ENCODE measurements at regions not wholly inside any gene's neighbourhood (a gene's known extent, or its start where the extent isn't known, plus 50 kb on each side); places are given as distances from the start of the nearest gene placed in this dataset.

DNA sequence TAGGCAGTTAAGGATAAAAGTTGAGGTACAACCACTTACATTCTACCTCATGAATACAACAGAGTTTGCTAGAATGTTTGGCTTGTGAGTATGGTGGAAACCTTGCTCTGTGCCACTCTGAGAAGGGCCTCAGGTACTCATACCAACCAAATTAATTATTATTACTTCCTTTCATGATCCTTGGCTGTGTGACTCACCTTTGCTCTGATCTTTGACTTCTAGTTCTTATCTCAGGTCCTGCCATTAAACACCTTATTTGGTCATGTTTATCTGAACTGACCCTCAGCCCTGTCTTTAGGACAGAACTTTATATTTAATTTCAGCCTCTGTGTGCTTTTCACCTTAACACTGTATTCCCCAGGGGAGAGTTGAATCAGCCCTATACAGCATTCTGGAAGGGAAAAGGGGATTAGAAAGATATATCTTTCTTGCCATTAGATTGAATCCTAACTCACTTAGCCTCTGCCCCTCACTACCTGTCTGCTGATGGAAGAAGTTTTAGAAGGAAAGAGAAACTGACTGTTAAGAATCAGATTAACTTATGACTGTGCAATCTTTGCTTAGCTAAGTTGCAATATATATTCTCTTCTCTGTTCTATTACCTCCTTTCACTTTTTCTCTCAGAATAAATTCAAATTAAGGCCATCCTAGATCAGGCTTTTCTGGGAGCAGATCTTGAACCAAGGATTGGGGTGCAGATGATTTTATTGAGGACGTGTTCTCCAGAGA is 260.4 kb upstream of the DPYD start:
- TF ChIP-seq POLR2A (IDR thresholded peaks at IDR 0.05) = no peak
- TF ChIP-seq EP300 (IDR thresholded peaks at IDR 0.05) = no peak
- TF ChIP-seq, protein P1, sequence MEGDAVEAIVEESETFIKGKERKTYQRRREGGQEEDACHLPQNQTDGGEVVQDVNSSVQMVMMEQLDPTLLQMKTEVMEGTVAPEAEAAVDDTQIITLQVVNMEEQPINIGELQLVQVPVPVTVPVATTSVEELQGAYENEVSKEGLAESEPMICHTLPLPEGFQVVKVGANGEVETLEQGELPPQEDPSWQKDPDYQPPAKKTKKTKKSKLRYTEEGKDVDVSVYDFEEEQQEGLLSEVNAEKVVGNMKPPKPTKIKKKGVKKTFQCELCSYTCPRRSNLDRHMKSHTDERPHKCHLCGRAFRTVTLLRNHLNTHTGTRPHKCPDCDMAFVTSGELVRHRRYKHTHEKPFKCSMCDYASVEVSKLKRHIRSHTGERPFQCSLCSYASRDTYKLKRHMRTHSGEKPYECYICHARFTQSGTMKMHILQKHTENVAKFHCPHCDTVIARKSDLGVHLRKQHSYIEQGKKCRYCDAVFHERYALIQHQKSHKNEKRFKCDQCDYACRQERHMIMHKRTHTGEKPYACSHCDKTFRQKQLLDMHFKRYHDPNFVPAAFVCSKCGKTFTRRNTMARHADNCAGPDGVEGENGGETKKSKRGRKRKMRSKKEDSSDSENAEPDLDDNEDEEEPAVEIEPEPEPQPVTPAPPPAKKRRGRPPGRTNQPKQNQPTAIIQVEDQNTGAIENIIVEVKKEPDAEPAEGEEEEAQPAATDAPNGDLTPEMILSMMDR (IDR thresholded peaks at IDR 0.05) = no peak
- no peaks in the 10 kb centered on the region for H3K9me3 ChIP-seq
- no peaks in the 10 kb centered on the region for H3K36me3 ChIP-seq
- DNase-seq = no peak
- H3K4me3 ChIP-seq = no peak overlapping the region
- H3K27me3 ChIP-seq = no peaks in the 10 kb centered on the region
- H3K27ac ChIP-seq = no peak overlapping the region
- intact Hi-C loops (cut with DNase I) = no loop called here
- H3K4me1 ChIP-seq (ENCODE audit: insufficient read depth) = no peaks in the 10 kb centered on the region
- WGBS, 3 donors = 74 to 87% (median 78%) methylated on average over 1 of the region's 1 CpG

DNA sequence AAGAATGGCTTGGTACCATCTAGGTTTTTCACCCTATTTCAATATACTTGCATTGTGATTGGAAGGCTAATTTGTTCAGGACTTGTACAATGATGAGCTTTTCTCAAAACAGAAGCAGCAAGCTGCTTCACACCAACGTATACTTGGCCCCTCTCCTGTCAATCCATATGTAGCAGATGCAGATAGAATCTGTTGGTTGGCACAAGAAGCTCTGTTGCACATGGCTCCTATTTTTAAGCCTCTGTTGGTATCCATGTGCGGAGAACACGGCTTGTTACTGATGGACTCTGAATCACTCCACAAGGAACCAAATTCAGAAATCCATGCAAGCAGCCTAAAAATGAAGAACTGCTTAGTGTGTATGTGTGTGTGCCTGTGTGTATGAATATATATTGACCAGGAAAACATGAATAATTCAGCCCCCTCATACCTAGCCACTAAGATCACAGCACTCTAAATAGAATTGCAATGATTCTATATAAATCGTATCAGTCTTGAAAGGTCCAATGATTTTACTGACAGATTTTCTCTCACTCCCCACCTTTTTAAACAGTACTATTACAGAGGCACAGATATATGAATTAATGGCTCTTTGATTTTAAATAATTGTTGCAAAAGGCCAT is 258.4 kb upstream of the DPYD start:
- TF ChIP-seq POLR2A (IDR thresholded peaks at IDR 0.05) (no peak), EP300 (IDR thresholded peaks at IDR 0.05) (no peak)
- TF ChIP-seq, protein P1 (IDR thresholded peaks at IDR 0.05) = no peak
- Histone ChIP-seq H3K27ac (no peak overlapping the region), H3K9me3 (no peaks in the 10 kb centered on the region), H3K4me3 (no peak overlapping the region), H3K4me1 (ENCODE audit: insufficient read depth) (no peaks in the 10 kb centered on the region), H3K27me3 (no peaks in the 10 kb centered on the region), H3K36me3 (no peaks in the 10 kb centered on the region)
- WGBS, 3 donors = 69 to 70% (median 70%) methylated on average over 4 of the region's 4 CpGs
- intact Hi-C loops (cut with DNase I) = no loop called here
- DNase-seq = no peak

DNA sequence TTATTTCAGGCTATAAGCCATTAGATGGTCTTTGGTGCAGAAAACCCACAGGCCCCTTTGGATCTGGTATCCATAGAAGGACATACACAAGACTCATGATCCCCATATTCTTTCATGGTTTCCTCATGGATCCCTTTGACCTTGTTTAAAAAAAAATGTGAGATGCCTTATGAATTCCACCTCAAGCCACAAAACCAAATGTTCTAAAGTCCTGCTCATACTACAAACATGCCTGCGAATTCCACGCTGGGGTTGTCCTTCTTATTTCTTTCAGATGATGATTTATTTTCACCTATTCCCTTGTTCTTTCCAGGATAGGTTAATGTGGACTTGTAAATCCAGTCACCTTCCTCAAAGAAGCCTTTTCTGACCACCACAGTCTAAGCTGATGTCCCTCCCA is 256.9 kb upstream of the DPYD start:
- Histone ChIP-seq H3K4me3 (no peak overlapping the region), H3K27ac (no peak overlapping the region), H3K4me1 (ENCODE audit: insufficient read depth) (no peaks in the 10 kb centered on the region), H3K27me3 (no peaks in the 10 kb centered on the region), H3K36me3 (no peaks in the 10 kb centered on the region), H3K9me3 (no peaks in the 10 kb centered on the region)
- DNase-seq = no peak
- WGBS, 3 donors = 74 to 80% (median 75%) methylated on average over 2 of the region's 2 CpGs
- intact Hi-C loops (cut with DNase I) = no loop called here
- TF ChIP-seq POLR2A (IDR thresholded peaks at IDR 0.05) (no peak), EP300 (IDR thresholded peaks at IDR 0.05) (no peak)
- TF ChIP-seq, protein P1 (IDR thresholded peaks at IDR 0.05) = no peak

DNA sequence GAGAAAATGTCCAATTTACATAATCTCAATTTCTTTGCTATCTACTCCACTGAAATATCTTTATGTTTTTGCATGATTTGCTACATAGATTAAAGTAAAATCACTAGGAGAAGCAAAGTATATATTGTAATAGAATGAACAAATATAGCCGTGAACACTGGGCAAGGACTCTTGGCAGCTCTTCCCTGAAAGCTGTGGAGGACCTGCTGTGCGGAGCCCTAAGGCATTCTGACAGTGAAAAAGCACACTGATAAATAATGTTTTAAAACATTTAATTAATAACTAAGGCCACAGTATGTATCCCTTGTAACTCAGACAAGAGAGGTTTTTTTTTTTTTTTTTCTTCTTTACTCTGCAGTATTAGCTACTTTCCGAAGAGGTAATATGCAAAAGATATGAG is 256.1 kb upstream of the DPYD start:
- TF ChIP-seq, protein P1 (IDR thresholded peaks at IDR 0.05) = no peak
- no peak for TF ChIP-seq EP300 (IDR thresholded peaks at IDR 0.05)
- no peak for TF ChIP-seq POLR2A (IDR thresholded peaks at IDR 0.05)
- Histone ChIP-seq H3K9me3 (no peaks in the 10 kb centered on the region), H3K27ac (no peak overlapping the region), H3K27me3 (no peaks in the 10 kb centered on the region), H3K36me3 (no peaks in the 10 kb centered on the region), H3K4me3 (no peak overlapping the region), H3K4me1 (ENCODE audit: insufficient read depth) (no peaks in the 10 kb centered on the region)
- intact Hi-C loops (cut with DNase I) = no loop called here
- WGBS, 3 donors = 53 to 61% (median 56%) methylated on average over 3 of the region's 3 CpGs
- DNase-seq = no peak

Measured in ovary (tissue), 7 donors.